NT2/D1 (cell line): ENCODE measurements at regions not wholly inside any gene's neighbourhood (a gene's known extent, or its start where the extent isn't known, plus 50 kb on each side); places are given as distances from the start of the nearest gene placed in this dataset.

Experiments used
- SUZ12 ChIP-seq: IDR thresholded peaks from 2 replicates; pipeline ENCODE4 v1.6.1; 2011; ENCODE audit not compliant: insufficient read length, insufficient read depth; ENCODE audit errors: extremely low read depth
- YY1 ChIP-seq: IDR thresholded peaks from 2 replicates; pipeline ENCODE4 v1.6.1; 2011; ENCODE audit not compliant: insufficient read length, insufficient read depth

- TF ChIP-seq SUZ12 = no peak
- no peak for TF ChIP-seq YY1
These were observed 49.9 kb upstream of the PLXNC1 start for GRCh38 chr12:94098466-94098865.
